GM12878 (cell line): ENCODE measurements at regions not wholly inside any gene's neighbourhood (a gene's known extent, or its start where the extent isn't known, plus 50 kb on each side); places are given as distances from the start of the nearest gene placed in this dataset.

ENCODE experiments used
- CTCF ChIP-seq, 3 experiments: IDR thresholded peaks in 2 of 3; conservative IDR thresholded peaks in 1 of 3; 2 replicates each; pipeline ENCODE4 v1.5.1; 2011; ENCODE audit warnings: low read depth in 3 of 3, low read length in 3 of 3, mild to moderate bottlenecking in 3 of 3, control low read depth in 2 of 3, moderate library complexity in 2 of 3, inconsistent platforms in 1 of 3, mixed read lengths in 1 of 3; ENCODE audit not compliant: control insufficient read depth in 2 of 3, insufficient read depth in 1 of 3; ENCODE audit errors: extremely low read depth in 1 of 3
- TF ChIP-seq, protein P1 (sequence below): fragments of 450-650 bp; IDR thresholded peaks from 2 replicates; pipeline ENCODE4 v1.6.1; 2017; ENCODE audit warnings: mild to moderate bottlenecking, moderate library complexity

- no peak for TF ChIP-seq CTCF (IDR thresholded peaks at IDR 0.05 in 2 of 3, conservative IDR thresholded peaks at IDR 0.05 in 1 of 3; ENCODE audit: control insufficient read depth in 2 of 3, extremely low read depth in 1 of 3, insufficient read depth in 1 of 3, low read depth in 3 of 3, low read length in 3 of 3)
- TF ChIP-seq, protein P1, sequence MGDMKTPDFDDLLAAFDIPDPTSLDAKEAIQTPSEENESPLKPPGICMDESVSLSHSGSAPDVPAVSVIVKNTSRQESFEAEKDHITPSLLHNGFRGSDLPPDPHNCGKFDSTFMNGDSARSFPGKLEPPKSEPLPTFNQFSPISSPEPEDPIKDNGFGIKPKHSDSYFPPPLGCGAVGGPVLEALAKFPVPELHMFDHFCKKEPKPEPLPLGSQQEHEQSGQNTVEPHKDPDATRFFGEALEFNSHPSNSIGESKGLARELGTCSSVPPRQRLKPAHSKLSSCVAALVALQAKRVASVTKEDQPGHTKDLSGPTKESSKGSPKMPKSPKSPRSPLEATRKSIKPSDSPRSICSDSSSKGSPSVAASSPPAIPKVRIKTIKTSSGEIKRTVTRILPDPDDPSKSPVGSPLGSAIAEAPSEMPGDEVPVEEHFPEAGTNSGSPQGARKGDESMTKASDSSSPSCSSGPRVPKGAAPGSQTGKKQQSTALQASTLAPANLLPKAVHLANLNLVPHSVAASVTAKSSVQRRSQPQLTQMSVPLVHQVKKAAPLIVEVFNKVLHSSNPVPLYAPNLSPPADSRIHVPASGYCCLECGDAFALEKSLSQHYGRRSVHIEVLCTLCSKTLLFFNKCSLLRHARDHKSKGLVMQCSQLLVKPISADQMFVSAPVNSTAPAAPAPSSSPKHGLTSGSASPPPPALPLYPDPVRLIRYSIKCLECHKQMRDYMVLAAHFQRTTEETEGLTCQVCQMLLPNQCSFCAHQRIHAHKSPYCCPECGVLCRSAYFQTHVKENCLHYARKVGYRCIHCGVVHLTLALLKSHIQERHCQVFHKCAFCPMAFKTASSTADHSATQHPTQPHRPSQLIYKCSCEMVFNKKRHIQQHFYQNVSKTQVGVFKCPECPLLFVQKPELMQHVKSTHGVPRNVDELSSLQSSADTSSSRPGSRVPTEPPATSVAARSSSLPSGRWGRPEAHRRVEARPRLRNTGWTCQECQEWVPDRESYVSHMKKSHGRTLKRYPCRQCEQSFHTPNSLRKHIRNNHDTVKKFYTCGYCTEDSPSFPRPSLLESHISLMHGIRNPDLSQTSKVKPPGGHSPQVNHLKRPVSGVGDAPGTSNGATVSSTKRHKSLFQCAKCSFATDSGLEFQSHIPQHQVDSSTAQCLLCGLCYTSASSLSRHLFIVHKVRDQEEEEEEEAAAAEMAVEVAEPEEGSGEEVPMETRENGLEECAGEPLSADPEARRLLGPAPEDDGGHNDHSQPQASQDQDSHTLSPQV: no peak
These were observed 190.7 kb downstream of the AXIN2 start for GRCh38 chr17:65370669-65371131.
